ENCODE measurements at regions not wholly inside any gene's neighbourhood (a gene's known extent, or its start where the extent isn't known, plus 50 kb on each side); places are given as distances from the start of the nearest gene placed in this dataset.

- no peaks in the 10 kb centered on the region for H3K27me3 ChIP-seq
- no peak for ATAC-seq
- no peak overlapping the region for H3K4me3 ChIP-seq
- no peak overlapping the region for H3K27ac ChIP-seq
- peaks cover 0 to 7% (median 0%) of the 10 kb centered on the region in 3 donors for H3K4me1 ChIP-seq
- H3K36me3 ChIP-seq, result no peaks in the 10 kb centered on the region
- H3K9me3 ChIP-seq, result no peaks in the 10 kb centered on the region
- TF ChIP-seq CTCF (IDR thresholded peaks at IDR 0.05) (no peak), POLR2AphosphoS5 (IDR thresholded peaks at IDR 0.05) (no peak), EP300 (IDR thresholded peaks at IDR 0.05) (no peak), POLR2A (IDR thresholded peaks at IDR 0.05) (no peak)
- 80 to 98% methylated on average over 3 of the region's 3 CpGs for WGBS, 2 donors (ENCODE audit: low coverage in 1 of 2)
Measured at GRCh38 chr4:187070158-187070557, 346.5 kb upstream of the FAT1 start.

GRCh38 chr4:187070740-187071139 is 347.1 kb upstream of the FAT1 start:
- Histone ChIP-seq H3K27me3 (no peaks in the 10 kb centered on the region), H3K36me3 (no peaks in the 10 kb centered on the region), H3K9me3 (no peaks in the 10 kb centered on the region), H3K4me3 (no peak overlapping the region), H3K27ac (no peak overlapping the region), H3K4me1 (peaks cover 0 to 1% (median 0%) of the 10 kb centered on the region in 3 donors)
- 100% methylated on average over 1 of the region's 1 CpG; no CpG with 5 or more reads in 1 of the 2 donors for WGBS, 2 donors (ENCODE audit: low coverage in 1 of 2)
- ATAC-seq, result no peak
- TF ChIP-seq CTCF (IDR thresholded peaks at IDR 0.05), result no peak
- TF ChIP-seq POLR2A (IDR thresholded peaks at IDR 0.05), result no peak
- TF ChIP-seq POLR2AphosphoS5 (IDR thresholded peaks at IDR 0.05), result no peak
- TF ChIP-seq EP300 (IDR thresholded peaks at IDR 0.05), result no peak

GRCh38 chr4:187071946-187072600 is 348.4 kb upstream of the FAT1 start:
- ATAC-seq, result no peak
- no peaks in the 10 kb centered on the region for H3K9me3 ChIP-seq
- H3K4me1 ChIP-seq, result no peaks in the 10 kb centered on the region
- no peaks in the 10 kb centered on the region for H3K27me3 ChIP-seq
- no peaks in the 10 kb centered on the region for H3K36me3 ChIP-seq
- no peak overlapping the region for H3K4me3 ChIP-seq
- 55 to 60% methylated on average over 5 to 9 of the region's 11 CpGs for WGBS, 2 donors (ENCODE audit: low coverage in 1 of 2)
- no peak overlapping the region for H3K27ac ChIP-seq
- TF ChIP-seq CTCF (IDR thresholded peaks at IDR 0.05) (no peak), POLR2A (IDR thresholded peaks at IDR 0.05) (no peak), POLR2AphosphoS5 (IDR thresholded peaks at IDR 0.05) (no peak), EP300 (IDR thresholded peaks at IDR 0.05) (no peak)

- TF ChIP-seq POLR2AphosphoS5 (IDR thresholded peaks at IDR 0.05), result no peak
- no peak for TF ChIP-seq EP300 (IDR thresholded peaks at IDR 0.05)
- no peak for TF ChIP-seq POLR2A (IDR thresholded peaks at IDR 0.05)
- TF ChIP-seq CTCF (IDR thresholded peaks at IDR 0.05), result no peak
- H3K9me3 ChIP-seq, result no peaks in the 10 kb centered on the region
- no peaks in the 10 kb centered on the region for H3K36me3 ChIP-seq
- no peak overlapping the region for H3K27ac ChIP-seq
- 84 to 90% methylated on average over 2 to 4 of the region's 7 CpGs for WGBS, 2 donors (ENCODE audit: low coverage in 1 of 2)
- H3K4me3 ChIP-seq, result no peak overlapping the region
- ATAC-seq, result no peak
- H3K4me1 ChIP-seq, result no peaks in the 10 kb centered on the region
- no peaks in the 10 kb centered on the region for H3K27me3 ChIP-seq
Measured at GRCh38 chr4:187073820-187074219, 350.2 kb upstream of the FAT1 start.

- H3K27me3 ChIP-seq, result no peaks in the 10 kb centered on the region
- no peaks in the 10 kb centered on the region for H3K9me3 ChIP-seq
- TF ChIP-seq EP300 (IDR thresholded peaks at IDR 0.05), result no peak
- no peak for TF ChIP-seq CTCF (IDR thresholded peaks at IDR 0.05)
- TF ChIP-seq POLR2A (IDR thresholded peaks at IDR 0.05), result no peak
- no peak for TF ChIP-seq POLR2AphosphoS5 (IDR thresholded peaks at IDR 0.05)
- no peak overlapping the region for H3K27ac ChIP-seq
- ATAC-seq, result no peak
- H3K4me3 ChIP-seq, result no peak overlapping the region
- no peaks in the 10 kb centered on the region for H3K36me3 ChIP-seq
- WGBS, 2 donors (ENCODE audit: low coverage in 1 of 2), result 51 to 84% methylated on average over 4 of the region's 4 CpGs
- no peaks in the 10 kb centered on the region for H3K4me1 ChIP-seq
Measured at GRCh38 chr4:187075514-187075913, 351.9 kb upstream of the FAT1 start.

Measured in gastroesophageal sphincter (tissue), 4 donors.